Lung (tissue), 11 donors: ENCODE measurements at regions not wholly inside any gene's neighbourhood (a gene's known extent, or its start where the extent isn't known, plus 50 kb on each side); places are given as distances from the start of the nearest gene placed in this dataset.

Experiments
- ATAC-seq: fragments of 200-7000 bp; cut with Tn5 transposase; one replicate; pipeline ENCODE4 v1.9.1; 2020; ENCODE audit warnings: moderate number of reproducible peaks; ENCODE audit not compliant: insufficient read depth, low FRiP score
- DNase-seq, 3 donors: peaks; one replicate each; pipeline ENCODE4 v3.0.0-alpha.2; 2013 to 2017
- H3K27ac ChIP-seq, 2 donors: one replicate each; pipeline ENCODE4 v1.5.1; 2013; ENCODE audit warnings: mild to moderate bottlenecking in 2 of 2, moderate library complexity in 2 of 2, control low read depth in 1 of 2, inconsistent platforms in 1 of 2, low read depth in 1 of 2, low read length in 1 of 2
- H3K27me3 ChIP-seq, 3 donors: one replicate each; pipeline ENCODE4 v1.5.1; 2013; ENCODE audit warnings: low read length in 2 of 3; ENCODE audit not compliant: control insufficient read depth in 3 of 3, insufficient read depth in 3 of 3
- H3K36me3 ChIP-seq, 4 donors: one replicate each; pipeline ENCODE4 v1.5.1; 2013; ENCODE audit warnings: low read length in 4 of 4, mild to moderate bottlenecking in 1 of 4, moderate library complexity in 1 of 4; ENCODE audit not compliant: control insufficient read depth in 4 of 4, insufficient read depth in 4 of 4
- H3K4me1 ChIP-seq, 5 donors: one replicate each; pipeline ENCODE4 v1.5.1; 2013; ENCODE audit warnings: low read length in 5 of 5, mild to moderate bottlenecking in 2 of 5, moderate library complexity in 1 of 5; ENCODE audit not compliant: control insufficient read depth in 5 of 5, insufficient read depth in 5 of 5
- H3K4me3 ChIP-seq: one replicate; pipeline ENCODE4 v1.5.1; 2013; ENCODE audit warnings: mild to moderate bottlenecking, control low read depth, moderate library complexity
- H3K9ac ChIP-seq, 2 donors: one replicate each; pipeline ENCODE4 v1.5.1; 2013; ENCODE audit warnings: low read length in 2 of 2, control low read depth in 1 of 2; ENCODE audit not compliant: insufficient read depth in 1 of 2
- H3K9me3 ChIP-seq, 4 donors: one replicate each; pipeline ENCODE4 v1.5.1; 2013; ENCODE audit warnings: low read length in 3 of 4, mild to moderate bottlenecking in 1 of 4, moderate library complexity in 1 of 4; ENCODE audit not compliant: control insufficient read depth in 4 of 4, insufficient read depth in 3 of 4
- CTCF ChIP-seq: IDR thresholded peaks from 2 replicates; pipeline ENCODE4 v1.5.1; 2012; ENCODE audit warnings: mild to moderate bottlenecking; ENCODE audit errors: control extremely low read depth, extremely low read depth
- WGBS, 2 donors: extraction: QIAGEN DNeasy Blood & Tissue Kit; methylation state at CpG; one replicate each; pipeline ENCODE4 v1.1.7; 2013; 5-methylcytosine and 5-hydroxymethylcytosine counted together
- donor health status: control.
- donor health status: control.
- donor health status: Bipolar disorder and iron deficiency.
- donor health status: healthy.
- donor health status: DM: yes; HTN: yes; CAD: no.

DNA sequence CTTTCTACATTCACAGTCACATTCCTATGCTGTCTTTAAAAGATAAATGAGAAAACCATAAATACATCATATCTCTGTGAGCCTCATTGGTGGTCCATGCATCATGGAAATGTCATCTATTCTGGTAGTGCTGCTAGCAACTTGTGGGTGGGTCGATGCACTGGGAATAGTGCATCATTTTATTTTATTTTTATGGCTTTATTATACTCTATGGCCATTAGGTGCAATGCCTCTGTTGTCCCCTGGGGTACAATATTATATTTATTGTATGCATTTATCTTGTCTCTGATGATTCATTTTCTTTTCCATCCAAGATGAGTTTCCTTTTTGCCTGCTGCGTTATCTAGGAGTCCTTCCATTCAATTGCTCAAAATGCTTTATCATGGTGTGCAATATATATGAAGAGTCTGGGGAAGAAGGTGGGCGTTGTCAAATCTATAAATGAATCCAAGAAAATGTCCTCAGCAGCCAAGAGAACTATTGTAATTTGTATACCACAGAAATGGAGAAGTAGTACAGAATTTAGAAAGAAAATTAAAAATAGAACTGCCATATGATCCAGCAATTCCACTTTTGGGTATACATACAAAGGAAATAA, 324.0 kb downstream of the KCNJ2 start:
- DNase-seq, result no peak
- 66 to 85% methylated on average over 3 of the region's 3 CpGs for WGBS, 2 donors
- Histone ChIP-seq H3K27ac (no peak overlapping the region), H3K9ac (no peak overlapping the region), H3K27me3 (no peaks in the 10 kb centered on the region), H3K4me3 (no peak overlapping the region), H3K9me3 (peaks cover 0 to 3% (median 0%) of the 10 kb centered on the region in 4 donors), H3K4me1 (peaks cover 0 to 2% (median 0%) of the 10 kb centered on the region in 5 donors), H3K36me3 (no peaks in the 10 kb centered on the region)
- no peak for TF ChIP-seq CTCF
- ATAC-seq, result no peak

- Histone ChIP-seq H3K27ac (no peak overlapping the region), H3K9ac (no peak overlapping the region), H3K4me3 (no peak overlapping the region), H3K4me1 (peaks cover 0 to 15% (median 0%) of the 10 kb centered on the region in 5 donors), H3K9me3 (no peaks in the 10 kb centered on the region), H3K27me3 (no peaks in the 10 kb centered on the region), H3K36me3 (no peaks in the 10 kb centered on the region)
- ATAC-seq, result no peak
- no peak for TF ChIP-seq CTCF
- DNase-seq, result peak in 1 of 3 donors; percentile 74
- 75 to 84% methylated on average over 2 of the region's 2 CpGs for WGBS, 2 donors
These were observed 329.3 kb downstream of the KCNJ2 start for GRCh38 chr17:70498631-70499030.

DNA sequence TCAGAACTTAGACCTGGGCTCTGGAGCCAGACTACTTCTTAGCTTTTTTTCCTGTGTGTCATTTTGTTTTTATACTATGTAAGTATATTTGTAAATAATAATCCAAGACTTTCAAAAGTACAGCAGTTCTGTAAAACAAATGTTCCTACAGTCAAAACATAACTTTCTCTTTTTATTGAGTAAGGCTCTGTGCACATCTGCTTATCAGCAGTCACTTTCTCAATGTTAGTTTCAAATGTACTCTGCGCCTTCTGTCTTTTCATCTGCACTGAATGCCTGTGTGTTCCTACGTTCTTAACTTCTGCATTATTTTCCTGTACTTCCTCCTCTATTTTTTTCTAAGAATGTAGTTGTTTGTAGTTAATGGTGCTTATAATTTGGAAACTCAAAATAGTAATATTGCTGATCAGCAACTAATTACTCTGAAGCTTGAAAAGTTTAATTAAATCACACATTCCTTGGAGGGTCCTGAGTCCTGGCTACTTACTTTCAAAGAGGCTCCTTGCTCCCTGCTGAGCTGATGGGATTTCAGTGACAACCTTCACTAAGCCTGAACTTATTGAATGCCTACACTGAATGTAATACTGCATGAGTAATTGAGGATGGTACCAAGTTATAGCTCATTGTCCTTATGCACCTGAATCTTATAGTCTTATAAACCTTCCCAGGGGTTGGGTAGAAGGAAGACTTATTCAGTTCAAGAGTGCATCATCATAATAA, 329.9 kb downstream of the KCNJ2 start:
- H3K4me3 ChIP-seq, result no peak overlapping the region
- no peaks in the 10 kb centered on the region for H3K27me3 ChIP-seq
- H3K9me3 ChIP-seq, result no peaks in the 10 kb centered on the region
- no peaks in the 10 kb centered on the region for H3K36me3 ChIP-seq
- peaks cover 0 to 15% (median 0%) of the 10 kb centered on the region in 5 donors for H3K4me1 ChIP-seq
- H3K9ac ChIP-seq, result no peak overlapping the region
- 25 to 48% methylated on average over 2 of the region's 2 CpGs for WGBS, 2 donors
- no peak overlapping the region for H3K27ac ChIP-seq
- ATAC-seq, result no peak
- DNase-seq, result peak in 2 of 3 donors; percentile 42 to 50
- TF ChIP-seq CTCF, result no peak
